ENCODE measurements at regions not wholly inside any gene's neighbourhood (a gene's known extent, or its start where the extent isn't known, plus 50 kb on each side); places are given as distances from the start of the nearest gene placed in this dataset.

DNA sequence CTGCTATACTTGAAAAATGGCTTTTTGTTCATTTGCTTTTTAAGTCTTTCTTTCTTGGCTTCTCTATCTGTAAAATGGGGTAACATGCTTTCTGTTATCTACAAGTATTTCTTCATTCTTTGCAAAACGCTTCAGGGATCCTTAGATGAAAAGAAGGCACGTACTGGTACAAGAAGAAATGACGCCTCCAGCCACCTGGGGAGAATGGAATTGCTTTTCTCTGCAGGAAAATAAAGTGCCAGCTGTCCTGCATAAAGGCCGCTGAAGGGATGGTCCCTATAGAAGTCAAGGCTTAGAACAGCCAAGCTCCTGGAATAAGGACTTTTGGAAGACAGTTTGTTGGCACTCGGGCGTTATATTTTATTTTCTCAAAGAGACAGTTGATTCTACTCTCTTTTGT is 210.8 kb upstream of the RASGEF1B start:
- Histone ChIP-seq H3K36me3 (ENCODE audit: control insufficient read depth, low read length) (no peaks in the 10 kb centered on the region), H3K79me2 (ENCODE audit: control insufficient read depth, low read length) (no peaks in the 10 kb centered on the region), H3K4me1 (ENCODE audit: control insufficient read depth, low read length) (no peaks in the 10 kb centered on the region), H3F3A (ENCODE audit: control insufficient read depth, insufficient read depth) (no peaks in the 10 kb centered on the region), H3K27me3 (ENCODE audit: control insufficient read depth, low read length) (no peaks in the 10 kb centered on the region), H3K4me3 (ENCODE audit: low read length) (no peak overlapping the region), H3K4me2 (ENCODE audit: low read length) (no peak overlapping the region), H3K9me2 (replicated peaks; ENCODE audit: control insufficient read depth, low read length) (no peaks in the 10 kb centered on the region), H3K27ac (ENCODE audit: low read depth, low read length) (no peak overlapping the region), H3K9me3 (ENCODE audit: control insufficient read depth, insufficient read depth, low read length) (no peaks in the 10 kb centered on the region), H4K20me1 (ENCODE audit: control insufficient read depth, insufficient read depth, low read depth, low read length) (no peaks in the 10 kb centered on the region)
- TF ChIP-seq CTCF (IDR thresholded peaks at IDR 0.05; ENCODE audit: low read depth, low read length, poor library complexity, severe bottlenecking) (no peak), EZH2phosphoT487 (IDR thresholded peaks at IDR 0.05; ENCODE audit: borderline replicate concordance, low read length) (no peak)

- H3K4me3 ChIP-seq (ENCODE audit: low read length) = no peak overlapping the region
- no peak overlapping the region for H3K27ac ChIP-seq (ENCODE audit: low read depth, low read length)
- H3K9me2 ChIP-seq (replicated peaks; ENCODE audit: control insufficient read depth, low read length) = no peaks in the 10 kb centered on the region
- no peaks in the 10 kb centered on the region for H3K27me3 ChIP-seq (ENCODE audit: control insufficient read depth, low read length)
- no peak for TF ChIP-seq CTCF (IDR thresholded peaks at IDR 0.05; ENCODE audit: low read depth, low read length, poor library complexity, severe bottlenecking)
- TF ChIP-seq EZH2phosphoT487 (IDR thresholded peaks at IDR 0.05; ENCODE audit: borderline replicate concordance, low read length) = no peak
- H3K36me3 ChIP-seq (ENCODE audit: control insufficient read depth, low read length) = no peaks in the 10 kb centered on the region
- no peaks in the 10 kb centered on the region for H4K20me1 ChIP-seq (ENCODE audit: control insufficient read depth, insufficient read depth, low read depth, low read length)
- H3K9me3 ChIP-seq (ENCODE audit: control insufficient read depth, insufficient read depth, low read length) = no peaks in the 10 kb centered on the region
- no peaks in the 10 kb centered on the region for H3K4me1 ChIP-seq (ENCODE audit: control insufficient read depth, low read length)
- no peaks in the 10 kb centered on the region for H3F3A ChIP-seq (ENCODE audit: control insufficient read depth, insufficient read depth)
- no peaks in the 10 kb centered on the region for H3K79me2 ChIP-seq (ENCODE audit: control insufficient read depth, low read length)
- H3K4me2 ChIP-seq (ENCODE audit: low read length) = no peak overlapping the region
Observed at GRCh38 chr4:81679315-81679714, 207.6 kb upstream of the RASGEF1B start.

DNA sequence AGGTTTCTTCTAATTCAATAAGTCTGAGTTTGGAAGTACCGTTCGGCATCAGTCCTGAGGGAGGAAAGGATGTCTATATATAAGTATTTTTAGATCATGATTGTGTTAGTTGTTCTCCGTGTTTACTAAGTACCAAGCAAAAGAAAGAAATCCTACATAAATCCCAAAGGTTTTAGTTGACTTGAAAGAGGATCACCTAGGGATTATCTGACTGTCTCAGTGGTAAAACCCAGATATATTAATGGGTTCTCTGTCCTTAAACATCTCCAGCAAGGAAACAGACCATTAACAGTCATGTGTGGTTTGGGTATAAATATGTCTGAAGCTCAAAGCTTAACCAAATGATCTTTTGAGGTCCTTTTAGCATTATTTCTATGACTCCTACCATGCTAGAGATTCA is 207.1 kb upstream of the RASGEF1B start:
- H3K36me3 ChIP-seq (ENCODE audit: control insufficient read depth, low read length) = no peaks in the 10 kb centered on the region
- H3K4me2 ChIP-seq (ENCODE audit: low read length) = no peak overlapping the region
- no peaks in the 10 kb centered on the region for H3K4me1 ChIP-seq (ENCODE audit: control insufficient read depth, low read length)
- H3K9me2 ChIP-seq (replicated peaks; ENCODE audit: control insufficient read depth, low read length) = no peaks in the 10 kb centered on the region
- no peak overlapping the region for H3K4me3 ChIP-seq (ENCODE audit: low read length)
- H3K79me2 ChIP-seq (ENCODE audit: control insufficient read depth, low read length) = no peaks in the 10 kb centered on the region
- H3K9me3 ChIP-seq (ENCODE audit: control insufficient read depth, insufficient read depth, low read length) = no peaks in the 10 kb centered on the region
- no peak overlapping the region for H3K27ac ChIP-seq (ENCODE audit: low read depth, low read length)
- H3F3A ChIP-seq (ENCODE audit: control insufficient read depth, insufficient read depth) = no peaks in the 10 kb centered on the region
- H3K27me3 ChIP-seq (ENCODE audit: control insufficient read depth, low read length) = no peaks in the 10 kb centered on the region
- TF ChIP-seq CTCF (IDR thresholded peaks at IDR 0.05; ENCODE audit: low read depth, low read length, poor library complexity, severe bottlenecking) (no peak), EZH2phosphoT487 (IDR thresholded peaks at IDR 0.05; ENCODE audit: borderline replicate concordance, low read length) (no peak)
- no peaks in the 10 kb centered on the region for H4K20me1 ChIP-seq (ENCODE audit: control insufficient read depth, insufficient read depth, low read depth, low read length)

DNA sequence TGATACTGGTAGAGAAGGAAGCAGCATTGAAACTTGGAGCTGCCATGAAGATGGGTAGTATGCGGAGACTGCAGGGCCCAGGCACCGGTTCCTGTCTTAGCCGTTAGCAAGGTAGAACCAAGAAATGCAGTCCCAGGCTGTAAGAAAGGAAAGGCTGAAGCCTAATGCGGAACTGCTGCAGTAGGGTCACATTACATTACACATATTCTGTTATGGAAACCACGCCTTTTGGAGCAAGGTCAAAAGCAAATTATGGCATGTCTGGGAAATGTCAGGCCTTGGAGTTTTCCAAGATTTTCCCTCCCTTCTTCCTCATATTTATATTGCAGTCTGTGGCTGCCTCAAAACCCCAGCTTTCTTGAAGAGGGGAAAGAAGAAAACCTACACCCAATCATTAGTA is 204.8 kb upstream of the RASGEF1B start:
- H3K9me2 ChIP-seq (replicated peaks; ENCODE audit: control insufficient read depth, low read length) = no peaks in the 10 kb centered on the region
- H3K4me1 ChIP-seq (ENCODE audit: control insufficient read depth, low read length) = no peaks in the 10 kb centered on the region
- H4K20me1 ChIP-seq (ENCODE audit: control insufficient read depth, insufficient read depth, low read depth, low read length) = no peaks in the 10 kb centered on the region
- H3K9me3 ChIP-seq (ENCODE audit: control insufficient read depth, insufficient read depth, low read length) = no peaks in the 10 kb centered on the region
- TF ChIP-seq CTCF (IDR thresholded peaks at IDR 0.05; ENCODE audit: low read depth, low read length, poor library complexity, severe bottlenecking) (no peak), EZH2phosphoT487 (IDR thresholded peaks at IDR 0.05; ENCODE audit: borderline replicate concordance, low read length) (no peak)
- H3K27ac ChIP-seq (ENCODE audit: low read depth, low read length) = no peak overlapping the region
- H3K27me3 ChIP-seq (ENCODE audit: control insufficient read depth, low read length) = no peaks in the 10 kb centered on the region
- no peak overlapping the region for H3K4me3 ChIP-seq (ENCODE audit: low read length)
- H3K79me2 ChIP-seq (ENCODE audit: control insufficient read depth, low read length) = no peaks in the 10 kb centered on the region
- H3K36me3 ChIP-seq (ENCODE audit: control insufficient read depth, low read length) = no peaks in the 10 kb centered on the region
- H3K4me2 ChIP-seq (ENCODE audit: low read length) = no peak overlapping the region
- no peaks in the 10 kb centered on the region for H3F3A ChIP-seq (ENCODE audit: control insufficient read depth, insufficient read depth)

Data from DOHH2 (cell line).